NCI-H526 (cell line): ENCODE measurements at regions not wholly inside any gene's neighbourhood (a gene's known extent, or its start where the extent isn't known, plus 50 kb on each side); places are given as distances from the start of the nearest gene placed in this dataset.

Experiments used
- DNase-seq, 2 experiments: peaks; one replicate each; lab custom pipeline; 2025; lab: John Stamatoyannopoulos, UW

DNA sequence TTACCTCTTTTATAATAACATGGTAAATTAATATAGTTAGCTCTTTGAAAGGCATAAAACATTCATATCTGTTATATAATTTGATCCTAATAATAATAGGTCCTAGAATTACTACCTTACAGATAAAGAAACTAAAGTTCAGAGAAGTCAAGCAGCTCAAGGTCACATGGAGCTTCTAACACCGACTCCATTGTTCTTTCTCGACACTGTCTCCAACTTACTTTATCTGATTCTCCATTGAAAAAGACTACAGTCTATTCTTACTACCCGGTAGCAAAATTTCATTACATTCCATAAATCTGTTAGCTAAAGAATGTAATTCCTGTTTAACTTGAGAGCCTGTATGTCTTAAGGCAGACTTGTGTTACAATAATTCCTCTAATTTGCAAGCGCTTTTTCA lies 96.3 kb upstream of the TMEM161B start:
- DNase-seq: no peak

DNA sequence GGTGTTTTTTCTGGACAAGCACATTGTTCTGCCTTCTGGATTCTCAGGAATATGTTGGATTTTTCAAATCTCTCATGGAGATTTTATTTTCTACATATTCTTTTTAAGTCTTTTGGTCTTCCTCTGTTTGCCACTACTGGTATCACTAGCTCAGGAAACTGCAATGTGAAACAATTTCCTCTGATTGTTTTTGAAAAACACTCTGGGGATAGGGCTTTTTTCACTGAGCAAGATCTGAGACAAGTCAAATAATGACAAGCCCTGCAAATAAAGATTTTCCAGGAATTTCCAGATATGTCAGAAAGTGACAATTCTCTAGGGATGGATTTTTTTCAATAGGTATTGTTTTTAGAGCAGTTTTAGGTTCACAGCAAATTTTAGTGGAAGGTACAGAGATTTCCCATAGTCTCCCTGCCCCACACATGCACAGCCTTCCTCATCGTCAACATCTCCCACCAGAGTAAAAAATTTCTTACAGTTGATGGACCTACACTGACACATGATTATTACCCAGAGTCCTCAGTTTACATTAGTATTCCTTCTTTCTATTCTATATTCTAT lies 86.9 kb upstream of the TMEM161B start:
- DNase-seq: no peak

DNA sequence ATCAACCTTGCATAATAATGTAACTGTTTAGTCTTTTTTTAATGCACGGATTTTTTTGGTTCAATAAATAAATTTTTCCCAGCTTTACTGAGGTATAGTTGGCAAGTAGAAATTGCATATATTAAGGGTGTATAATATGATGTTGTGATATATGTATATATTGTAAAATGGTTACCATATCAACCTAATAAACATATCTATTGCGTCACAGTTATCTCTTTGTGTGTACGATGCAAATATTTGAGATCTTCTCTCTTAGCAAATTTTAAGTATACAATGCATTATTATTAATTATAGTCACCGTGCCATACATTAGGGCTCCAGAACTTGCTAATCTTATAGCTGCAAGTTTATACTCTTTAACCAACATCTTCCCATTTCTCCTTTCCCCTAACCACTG lies 57.2 kb upstream of the TMEM161B start:
- no peak for DNase-seq

DNA sequence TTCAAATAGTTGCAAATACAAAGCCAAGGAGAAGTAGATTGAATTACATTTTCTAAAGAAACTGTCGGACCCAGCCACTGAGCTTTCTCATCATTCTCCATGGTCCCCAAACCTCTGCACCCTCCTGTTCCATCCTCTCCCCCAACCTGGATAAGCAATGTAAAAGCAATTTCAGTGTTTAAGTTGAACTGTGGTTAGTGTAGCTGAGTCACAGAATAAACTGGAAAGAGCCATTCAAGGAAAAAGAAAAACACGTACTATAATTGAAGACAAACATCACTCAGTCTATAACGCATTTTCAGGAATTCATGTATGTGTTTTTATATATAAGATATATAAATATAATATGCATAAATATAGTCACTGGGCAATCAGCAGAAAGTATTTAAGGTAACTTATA lies 54.1 kb upstream of the TMEM161B start:
- no peak for DNase-seq
